Keratinocyte (primary cell): ENCODE measurements at regions not wholly inside any gene's neighbourhood (a gene's known extent, or its start where the extent isn't known, plus 50 kb on each side); places are given as distances from the start of the nearest gene placed in this dataset.
"Not testable (repeated sequence)": the region's sequence is repeated elsewhere in the genome, so short reads cannot be mapped to it uniquely, and the experiment has no call there.

ENCODE experiments used
- DNase-seq: peaks from one replicate; pipeline ENCODE4 v3.0.0-alpha.2; 2011; ENCODE audit warnings: low read depth, missing footprints, low spot score
- FAIRE-seq: peaks from 2 replicates; lab custom pipeline; 2011; peaks lifted over from hg19 to GRCh38; lab: Jason Lieb, UNC
- H2AFZ ChIP-seq: 2 replicates; pipeline ENCODE4 v1.6.0; 2012; ENCODE audit warnings: low read length, control low read depth, inconsistent platforms; ENCODE audit not compliant: control insufficient read depth
- H3K27ac ChIP-seq: 2 replicates; pipeline ENCODE4 v1.5.1; 2011; ENCODE audit warnings: low read length; ENCODE audit not compliant: control insufficient read depth, insufficient read depth
- H3K27me3 ChIP-seq: 3 replicates; pipeline ENCODE4 v1.6.0; 2011; ENCODE audit warnings: low read length; ENCODE audit not compliant: control insufficient read depth, insufficient read depth; ENCODE audit errors: extremely low read depth
- H3K36me3 ChIP-seq, 2 experiments: 2 replicates in 1 of 2; 3 replicates in 1 of 2; pipeline ENCODE4 v1.5.1; 2011; ENCODE audit warnings: low read length in 2 of 2, mild to moderate bottlenecking in 1 of 2; ENCODE audit not compliant: control insufficient read depth in 2 of 2, insufficient read depth in 2 of 2; ENCODE audit errors: extremely low read depth in 1 of 2
- H3K4me1 ChIP-seq: 3 replicates; pipeline ENCODE4 v1.5.1; 2011; ENCODE audit warnings: low read length; ENCODE audit not compliant: control insufficient read depth, insufficient read depth; ENCODE audit errors: extremely low read depth
- H3K4me2 ChIP-seq: 3 replicates; pipeline ENCODE4 v1.6.0; 2011; ENCODE audit warnings: low read depth, low read length; ENCODE audit not compliant: control insufficient read depth, insufficient read depth; ENCODE audit errors: extremely low read depth
- H3K4me3 ChIP-seq, 3 experiments: fragments of 200-600 bp in 1 of 3; sonication (generic) in 1 of 3; 2 replicates in 2 of 3; 3 replicates in 1 of 3; pipeline ENCODE4 v1.5.1; 2011 to 2016; ENCODE audit warnings: low read length in 3 of 3, mild to moderate bottlenecking in 3 of 3, control low read depth in 2 of 3, inconsistent platforms in 1 of 3, low read depth in 1 of 3, mixed read lengths in 1 of 3, mixed run types in 1 of 3, moderate library complexity in 1 of 3; ENCODE audit not compliant: control insufficient read depth in 2 of 3, insufficient read depth in 2 of 3; ENCODE audit errors: extremely low read depth in 1 of 3
- H3K79me2 ChIP-seq: 2 replicates; pipeline ENCODE4 v1.6.0; 2012; ENCODE audit warnings: low read length; ENCODE audit not compliant: control insufficient read depth, insufficient read depth
- H3K9ac ChIP-seq: 3 replicates; pipeline ENCODE4 v1.6.0; 2011; ENCODE audit warnings: low read length; ENCODE audit not compliant: control insufficient read depth, insufficient read depth; ENCODE audit errors: extremely low read depth
- H3K9me1 ChIP-seq: 3 replicates; pipeline ENCODE4 v1.6.0; 2011; ENCODE audit warnings: low read length; ENCODE audit not compliant: control insufficient read depth, insufficient read depth; ENCODE audit errors: extremely low read depth
- H3K9me3 ChIP-seq: 2 replicates; pipeline ENCODE4 v1.5.1; 2012; ENCODE audit warnings: low read depth, low read length; ENCODE audit not compliant: control insufficient read depth
- H4K20me1 ChIP-seq: 3 replicates; pipeline ENCODE4 v1.6.0; 2011; ENCODE audit warnings: low read length; ENCODE audit not compliant: control insufficient read depth, insufficient read depth; ENCODE audit errors: extremely low read depth
- EZH2 ChIP-seq: IDR thresholded peaks from one replicate; pipeline ENCODE4 v1.6.1; 2012; ENCODE audit warnings: inconsistent platforms, mild to moderate bottlenecking, low read length, moderate library complexity
- dilution Hi-C: fragments of 300-500 bp; cut with MboI; formaldehyde crosslinking; loops from one replicate; pipeline ENCODE4 v1.7.0; 2020; ENCODE audit warnings: low sequenced_read_pairs; ENCODE audit not compliant: extremely low pct_ligation_motif_present
- TF ChIP-seq, protein P1 (sequence below), 3 experiments: IDR thresholded peaks in 1 of 3; conservative IDR thresholded peaks in 1 of 3; optimal IDR thresholded peaks in 1 of 3; 2 replicates in 2 of 3; 3 replicates in 1 of 3; pipeline versions ENCODE3 to v1.5.1; 2011; ENCODE audit warnings: low read length in 3 of 3, mild to moderate bottlenecking in 3 of 3, moderate library complexity in 2 of 3, control low read depth in 1 of 3, inconsistent platforms in 1 of 3; ENCODE audit not compliant: insufficient read depth in 2 of 3; ENCODE audit errors: extremely low read depth in 1 of 3

- FAIRE-seq = no peak
These were observed 126.9 kb upstream of the ERRFI1 start for GRCh38 chr1:8152731-8153702.

GRCh38 chr1:8151647-8152046, 125.5 kb upstream of the ERRFI1 start:
- H3K9ac ChIP-seq = no peak overlapping the region
- no peaks in the 10 kb centered on the region for H3K79me2 ChIP-seq
- no peak overlapping the region for H3K27ac ChIP-seq
- no peak overlapping the region for H3K4me2 ChIP-seq
- dilution Hi-C loops = no loop called here
- H3K9me3 ChIP-seq = no peaks in the 10 kb centered on the region
- no peaks in the 10 kb centered on the region for H4K20me1 ChIP-seq
- H3K9me1 ChIP-seq = no peaks in the 10 kb centered on the region
- H3K36me3 ChIP-seq = no peaks in the 10 kb centered on the region
- no peak overlapping the region for H2AFZ ChIP-seq
- no peaks in the 10 kb centered on the region for H3K27me3 ChIP-seq
- TF ChIP-seq EZH2 = no peak
- TF ChIP-seq, protein P1, sequence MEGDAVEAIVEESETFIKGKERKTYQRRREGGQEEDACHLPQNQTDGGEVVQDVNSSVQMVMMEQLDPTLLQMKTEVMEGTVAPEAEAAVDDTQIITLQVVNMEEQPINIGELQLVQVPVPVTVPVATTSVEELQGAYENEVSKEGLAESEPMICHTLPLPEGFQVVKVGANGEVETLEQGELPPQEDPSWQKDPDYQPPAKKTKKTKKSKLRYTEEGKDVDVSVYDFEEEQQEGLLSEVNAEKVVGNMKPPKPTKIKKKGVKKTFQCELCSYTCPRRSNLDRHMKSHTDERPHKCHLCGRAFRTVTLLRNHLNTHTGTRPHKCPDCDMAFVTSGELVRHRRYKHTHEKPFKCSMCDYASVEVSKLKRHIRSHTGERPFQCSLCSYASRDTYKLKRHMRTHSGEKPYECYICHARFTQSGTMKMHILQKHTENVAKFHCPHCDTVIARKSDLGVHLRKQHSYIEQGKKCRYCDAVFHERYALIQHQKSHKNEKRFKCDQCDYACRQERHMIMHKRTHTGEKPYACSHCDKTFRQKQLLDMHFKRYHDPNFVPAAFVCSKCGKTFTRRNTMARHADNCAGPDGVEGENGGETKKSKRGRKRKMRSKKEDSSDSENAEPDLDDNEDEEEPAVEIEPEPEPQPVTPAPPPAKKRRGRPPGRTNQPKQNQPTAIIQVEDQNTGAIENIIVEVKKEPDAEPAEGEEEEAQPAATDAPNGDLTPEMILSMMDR (optimal IDR thresholded peaks at IDR 0.05 in 1 of 3, IDR thresholded peaks at IDR 0.05 in 1 of 3, conservative IDR thresholded peaks at IDR 0.05 in 1 of 3; ENCODE audit: extremely low read depth in 1 of 3, insufficient read depth in 2 of 3, low read length in 3 of 3) = no peak
- peaks cover 16% of the 10 kb centered on the region for H3K4me1 ChIP-seq
- DNase-seq (no peak), FAIRE-seq (no peak)
- no peak overlapping the region for H3K4me3 ChIP-seq

More at GRCh38 chr1:8152731-8153702, 126.9 kb upstream of the ERRFI1 start:
- TF ChIP-seq EZH2 = no peak
- TF ChIP-seq, protein P1 (optimal IDR thresholded peaks at IDR 0.05 in 1 of 3, IDR thresholded peaks at IDR 0.05 in 1 of 3, conservative IDR thresholded peaks at IDR 0.05 in 1 of 3; ENCODE audit: extremely low read depth in 1 of 3, insufficient read depth in 2 of 3, low read length in 3 of 3) = no peak
- Histone ChIP-seq H3K36me3 (no peaks in the 10 kb centered on the region), H3K27ac (no peak overlapping the region), H3K4me1 (peaks cover 12% of the 10 kb centered on the region), H3K79me2 (no peaks in the 10 kb centered on the region), H2AFZ (no peak overlapping the region), H3K4me2 (no peak overlapping the region), H3K9ac (no peak overlapping the region), H3K9me1 (no peaks in the 10 kb centered on the region), H3K27me3 (no peaks in the 10 kb centered on the region), H4K20me1 (no peaks in the 10 kb centered on the region), H3K4me3 (no peak overlapping the region), H3K9me3 (no peaks in the 10 kb centered on the region)
- no peak for DNase-seq
- dilution Hi-C loops = no loop called here

DNA sequence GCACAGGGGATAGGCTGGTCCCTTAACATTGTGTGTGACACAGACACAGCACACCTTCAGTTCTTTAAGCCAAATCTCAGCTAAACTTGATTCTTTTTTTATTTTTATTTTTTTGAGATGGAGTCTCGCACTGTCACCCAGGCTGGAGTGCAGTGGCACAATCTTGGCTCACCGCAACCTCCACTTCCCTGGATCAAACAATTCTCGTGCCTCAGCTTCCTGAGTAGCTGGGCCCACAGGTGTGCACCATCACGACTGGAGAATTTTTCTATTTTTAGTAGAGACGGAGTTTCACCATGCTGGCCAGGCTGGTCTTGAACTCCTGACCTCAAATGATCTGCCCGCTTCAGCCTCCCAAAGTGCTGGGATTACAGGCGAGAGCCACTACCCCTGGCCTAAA, 123.6 kb upstream of the ERRFI1 start:
- DNase-seq, H3K27me3 ChIP-seq, H3K4me1 ChIP-seq, H3K79me2 ChIP-seq, H3K9me1 ChIP-seq, H3K4me2 ChIP-seq, H3K9me3 ChIP-seq, FAIRE-seq, H2AFZ ChIP-seq, H3K27ac ChIP-seq, H4K20me1 ChIP-seq, dilution Hi-C loops, H3K4me3 ChIP-seq, H3K9ac ChIP-seq, H3K36me3 ChIP-seq: not testable (repeated sequence)
